ENCODE measurements at regions not wholly inside any gene's neighbourhood (a gene's known extent, or its start where the extent isn't known, plus 50 kb on each side); places are given as distances from the start of the nearest gene placed in this dataset.
"Not testable (repeated sequence)": the region's sequence is repeated elsewhere in the genome, so short reads cannot be mapped to it uniquely, and the experiment has no call there.

DNA sequence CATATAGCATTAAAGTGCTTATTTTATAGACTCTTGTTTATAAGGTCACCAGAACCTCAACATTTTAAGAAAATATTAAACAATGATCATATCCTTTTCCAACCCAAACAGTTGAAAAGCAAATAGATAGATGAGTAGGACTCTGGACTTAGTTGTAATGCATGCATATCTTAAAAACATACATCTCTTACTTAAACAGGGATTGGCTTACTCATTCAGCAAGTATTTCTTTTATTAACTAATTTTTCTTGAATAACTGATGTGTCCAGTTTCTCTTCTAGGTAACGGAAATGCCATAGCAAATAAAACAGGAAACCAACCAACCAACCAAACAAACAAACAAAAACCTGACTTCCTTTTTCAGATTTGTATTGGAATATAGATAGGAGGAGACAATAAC lies 70.9 kb upstream of the NBPF4 start:
- in situ Hi-C loops (cut with MboI; ENCODE audit: low sequenced_read_pairs): no loop called here

- in situ Hi-C loops (cut with MboI; ENCODE audit: low sequenced_read_pairs): no loop called here
Observed at GRCh38 chr1:108316545-108316944, 72.7 kb upstream of the NBPF4 start.

DNA sequence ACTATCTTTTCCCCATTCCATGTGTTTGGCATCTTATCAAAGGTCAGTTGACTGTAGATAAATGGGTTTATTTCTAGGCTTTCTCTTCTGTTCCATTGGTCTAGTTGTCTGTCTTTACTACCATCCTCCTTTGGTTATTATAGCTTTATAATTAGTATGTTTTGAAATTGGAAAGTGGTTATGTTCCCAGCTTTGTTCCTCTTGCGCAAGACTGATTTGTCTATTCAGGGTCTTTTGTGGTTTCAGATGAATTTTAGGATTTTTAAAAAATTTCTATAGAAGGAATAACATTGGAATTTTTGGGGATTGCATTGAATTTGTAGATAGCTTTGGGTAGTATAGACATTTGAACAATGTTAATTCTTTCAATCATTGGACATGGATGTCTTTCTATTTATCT lies 77.0 kb upstream of the NBPF4 start:
- in situ Hi-C loops (cut with MboI; ENCODE audit: low sequenced_read_pairs): no loop called here

- in situ Hi-C loops (cut with MboI; ENCODE audit: low sequenced_read_pairs): loop anchor here (25.0 kb wide), 1 partner anchor 113 kb away; the partner anchor contains the start of gene SLC25A24
Observed at GRCh38 chr1:108325338-108325737, 81.5 kb upstream of the NBPF4 start.

DNA sequence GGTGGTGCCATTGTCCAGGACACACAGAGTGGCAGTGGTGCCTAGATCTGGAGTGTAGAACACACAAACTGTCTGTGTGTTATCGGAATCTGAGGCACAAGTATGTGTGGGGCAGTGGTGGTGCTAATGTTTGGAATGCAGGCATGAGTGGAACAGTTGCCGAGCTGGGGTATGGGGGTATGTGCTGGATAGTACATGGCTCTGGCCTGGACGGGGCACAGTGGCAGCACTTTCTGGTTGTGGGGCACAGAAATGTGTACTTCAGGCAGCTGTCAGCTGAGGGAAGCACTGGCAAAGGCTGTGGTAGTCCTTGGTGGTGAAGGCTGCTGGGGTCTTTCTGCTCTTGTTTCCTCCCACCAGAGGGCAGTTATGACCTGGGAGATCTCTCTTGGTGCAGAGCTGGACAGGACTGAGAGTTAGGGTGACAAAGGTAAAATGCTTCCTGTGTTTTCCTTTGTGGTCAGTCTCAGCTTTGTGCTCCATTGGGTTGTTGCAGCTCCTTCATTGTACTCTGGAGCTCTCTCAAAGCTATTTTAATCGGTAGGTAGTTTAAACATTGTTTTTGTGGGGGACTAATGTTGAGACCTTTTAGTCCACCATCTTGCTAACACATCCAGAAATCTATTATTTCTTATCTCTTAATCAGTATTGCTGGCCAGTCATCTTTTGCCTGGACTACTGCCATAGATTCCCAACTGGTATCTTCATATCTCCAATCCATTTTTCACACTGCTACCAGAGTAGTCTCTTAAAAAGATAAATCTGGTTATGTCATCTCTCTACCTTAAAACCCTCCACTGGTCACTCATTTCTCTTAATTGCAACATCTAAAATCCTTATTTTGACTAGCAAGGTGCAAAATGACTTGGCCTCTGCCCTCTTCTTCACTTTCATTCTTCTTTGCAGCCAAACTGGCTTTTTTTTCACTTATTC lies 83.9 kb upstream of the NBPF4 start:
- in situ Hi-C loops (cut with MboI; ENCODE audit: low sequenced_read_pairs): loop anchor here (25.0 kb wide), 1 partner anchor 115 kb away; the partner anchor contains the start of gene SLC25A24

GRCh38 chr1:108345776-108346531 lies 102.1 kb upstream of the NBPF4 start:
- in situ Hi-C loops (cut with MboI; ENCODE audit: low sequenced_read_pairs): loop anchor here (25.0 kb wide), 1 partner anchor 134 kb away; the partner anchor contains the start of gene SLC25A24

DNA sequence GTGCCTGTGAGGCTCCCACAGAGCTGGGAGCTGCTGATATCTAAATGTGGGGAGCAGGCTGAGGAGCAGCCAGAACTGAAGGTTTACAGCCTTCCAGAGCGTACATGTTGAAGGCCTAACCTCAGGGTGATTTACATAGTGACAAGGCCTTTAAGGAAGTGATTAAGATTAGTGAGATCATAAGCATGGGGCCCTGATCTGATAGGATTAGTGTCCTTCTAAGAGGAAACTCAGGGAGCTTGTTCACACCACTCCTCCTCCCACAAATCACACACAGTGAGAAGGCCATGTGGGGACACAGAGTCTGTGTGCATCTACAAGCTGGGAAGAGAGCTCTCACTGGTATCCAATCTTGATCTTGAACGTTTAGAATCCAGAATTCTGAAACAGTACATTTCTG lies 92.3 kb upstream of the NBPF6 start:
- in situ Hi-C loops (cut with MboI; ENCODE audit: low sequenced_read_pairs): loop anchor here (25.0 kb wide), 1 partner anchor 154 kb away; no protein-coding TSS in a partner anchor

GRCh38 chr1:108380059-108380832 lies 69.9 kb upstream of the NBPF6 start:
- in situ Hi-C loops (cut with MboI; ENCODE audit: low sequenced_read_pairs): not testable (repeated sequence)
